HT-29 (cell line): ENCODE measurements at regions not wholly inside any gene's neighbourhood (a gene's known extent, or its start where the extent isn't known, plus 50 kb on each side); places are given as distances from the start of the nearest gene placed in this dataset.
A peak's percentile ranks its signal among the peaks of the same experiment; 100 is the strongest.

Source experiments
- DNase-seq: peaks from one replicate; pipeline ENCODE4 v3.0.0-alpha.2; 2015; ENCODE audit warnings: low spot score

DNA sequence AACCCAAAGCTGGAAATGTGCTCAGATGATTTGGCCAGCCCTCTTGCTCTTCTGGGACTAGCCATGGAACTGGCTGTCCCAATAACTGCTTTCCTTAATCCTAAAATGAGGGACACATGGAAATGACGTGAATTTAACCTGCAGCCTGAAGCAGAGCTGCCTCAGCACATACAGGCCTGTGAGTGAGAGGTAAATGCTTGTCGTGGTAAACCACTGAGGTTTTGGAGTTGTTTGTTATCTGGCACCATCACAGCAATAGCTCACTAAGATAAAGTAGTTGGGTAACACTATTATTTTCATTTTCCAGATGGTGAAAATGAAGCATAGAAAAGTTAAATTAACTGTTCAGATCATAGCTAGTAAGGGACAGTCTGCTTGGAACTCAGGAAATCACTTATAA, 333.4 kb upstream of the CHD6 start:
- DNase-seq = no peak

DNA sequence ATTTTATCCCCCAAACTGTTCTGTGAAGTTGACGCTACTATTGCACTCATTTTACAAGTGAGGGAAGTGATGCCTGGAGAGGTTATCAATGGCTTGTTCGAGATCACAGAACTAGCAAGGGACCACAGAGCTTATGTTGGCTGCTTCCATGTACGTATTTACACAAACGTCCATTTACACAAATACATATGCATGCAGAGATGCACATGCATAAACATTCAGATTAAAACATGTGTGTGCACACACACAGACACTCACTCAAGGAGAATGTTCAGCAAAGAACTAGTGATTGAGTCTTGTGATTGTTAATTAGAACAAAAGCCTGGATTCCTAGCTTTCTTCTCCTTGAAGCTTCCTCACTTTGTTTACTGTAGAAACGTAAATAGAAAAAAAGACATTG, 321.5 kb upstream of the CHD6 start:
- DNase-seq = no peak

DNA sequence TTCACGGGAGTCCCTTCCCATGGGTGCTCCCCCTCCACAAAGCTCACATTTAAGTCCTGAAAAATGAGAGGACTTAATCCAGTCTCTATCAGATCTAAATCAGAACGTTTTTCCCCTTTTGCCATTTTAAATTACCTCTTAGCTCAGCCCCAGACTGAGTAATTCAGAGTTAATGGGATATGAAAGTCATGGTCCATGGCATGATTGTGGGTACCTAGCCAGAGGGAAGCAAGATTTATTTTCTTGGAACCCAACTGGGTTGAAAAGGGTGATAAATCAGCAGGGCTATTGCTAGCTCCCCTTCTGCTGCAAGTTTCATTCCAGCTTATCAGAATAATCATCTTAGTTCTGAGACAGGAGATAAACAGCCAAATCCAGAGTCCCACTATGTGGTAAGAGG, 320.2 kb upstream of the CHD6 start:
- DNase-seq = no peak

DNA sequence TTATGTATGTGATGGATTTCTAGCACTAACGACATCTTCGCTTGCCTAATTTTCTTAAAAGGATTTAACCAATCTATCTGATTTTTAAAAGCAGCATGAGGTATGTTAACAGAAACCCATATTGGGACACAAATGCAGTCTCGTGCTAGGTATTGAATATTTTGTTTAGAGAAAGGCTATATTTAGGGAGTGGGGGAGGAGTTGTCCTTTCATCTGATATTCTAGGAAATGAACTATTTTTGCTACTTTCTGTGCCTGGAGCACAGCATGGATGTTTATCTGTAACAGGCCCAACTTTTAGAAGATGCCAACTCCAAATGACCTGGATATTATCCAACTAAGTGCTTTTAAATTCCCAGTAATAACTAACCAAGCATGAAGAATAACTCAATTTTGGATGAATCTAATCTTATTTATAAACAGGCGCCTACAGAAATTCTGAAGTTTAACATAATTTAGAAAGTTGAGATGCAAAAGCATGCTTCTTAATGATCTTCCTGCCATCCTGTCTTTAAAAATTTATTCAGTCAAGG, 317.1 kb upstream of the CHD6 start:
- no peak for DNase-seq

DNA sequence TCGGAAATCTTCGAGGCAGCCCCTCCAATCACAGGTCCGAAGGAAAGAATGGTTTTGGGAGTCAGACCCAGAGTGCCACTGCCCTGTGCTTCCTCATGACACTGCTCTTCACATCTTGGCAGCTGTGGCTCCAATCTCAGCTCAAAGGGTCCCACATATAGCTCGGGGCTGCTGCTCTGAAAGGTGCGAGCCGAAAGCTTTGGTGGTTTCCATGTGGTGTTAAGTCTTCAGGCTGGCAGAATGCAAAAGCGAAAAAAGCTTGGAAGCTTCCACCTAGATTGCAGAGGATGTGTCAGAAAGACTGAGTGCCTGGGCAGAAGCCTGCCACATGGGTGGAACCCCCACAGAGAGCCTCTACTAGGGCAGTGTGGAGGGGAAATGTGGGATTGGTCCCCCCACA, 314.3 kb upstream of the CHD6 start:
- no peak for DNase-seq

DNA sequence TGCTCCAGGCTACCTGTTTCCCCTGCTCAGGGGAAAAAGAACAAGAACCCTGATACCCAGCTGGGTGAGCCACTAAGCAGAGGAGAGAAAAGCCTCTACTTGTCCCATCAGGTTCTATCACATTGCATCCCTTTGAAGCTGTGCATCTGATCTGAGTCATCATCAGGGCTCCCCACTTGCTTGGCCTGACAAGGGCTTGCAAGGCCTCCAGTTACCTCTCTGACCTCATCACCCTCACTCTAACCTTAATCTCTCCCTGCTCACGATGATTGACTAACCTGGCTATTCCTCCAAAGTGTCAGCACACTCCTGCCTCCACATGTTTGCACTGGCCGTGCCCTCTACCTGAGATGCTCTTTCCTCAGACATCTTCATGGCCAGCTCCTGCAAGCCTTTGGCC, 309.5 kb upstream of the CHD6 start:
- no peak for DNase-seq

DNA sequence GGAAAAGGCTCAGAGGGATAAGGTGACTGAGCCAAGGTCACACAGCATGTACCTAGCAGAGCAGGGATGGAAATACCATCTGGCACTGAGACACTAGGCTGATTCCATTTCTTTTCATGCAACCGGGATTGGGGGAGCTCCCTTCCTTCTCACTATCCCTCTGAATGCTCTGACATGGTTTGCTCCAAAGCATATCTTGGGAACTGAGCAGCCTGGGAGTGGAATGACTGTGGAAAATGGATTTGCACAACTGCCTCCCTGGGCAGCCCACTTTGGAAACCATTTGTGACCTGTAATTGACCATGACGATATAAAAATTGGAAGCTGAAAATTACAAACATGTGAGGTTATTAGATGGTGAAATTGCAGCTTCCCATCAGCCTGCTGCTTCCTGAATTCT, 309.0 kb upstream of the CHD6 start:
- DNase-seq = no peak

DNA sequence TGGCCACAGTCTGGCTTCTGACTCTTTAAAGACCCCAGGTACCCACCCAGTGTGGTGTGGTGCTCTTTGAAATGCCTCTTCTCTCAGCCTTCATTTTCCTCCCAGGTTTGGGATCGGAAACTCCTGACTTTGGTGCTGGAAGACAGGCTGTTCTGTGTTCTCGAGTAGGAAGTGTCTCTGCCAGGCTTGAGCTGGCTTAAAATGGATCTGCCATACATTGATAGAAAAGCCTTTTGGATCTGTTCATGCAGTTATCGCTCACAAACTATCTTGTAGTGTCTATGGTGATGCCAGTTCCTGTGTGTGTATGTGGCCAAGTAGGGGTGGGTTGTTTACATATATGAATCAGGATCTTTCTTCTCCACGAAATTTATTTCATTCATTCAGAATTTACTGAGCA, 307.3 kb upstream of the CHD6 start:
- no peak for DNase-seq

DNA sequence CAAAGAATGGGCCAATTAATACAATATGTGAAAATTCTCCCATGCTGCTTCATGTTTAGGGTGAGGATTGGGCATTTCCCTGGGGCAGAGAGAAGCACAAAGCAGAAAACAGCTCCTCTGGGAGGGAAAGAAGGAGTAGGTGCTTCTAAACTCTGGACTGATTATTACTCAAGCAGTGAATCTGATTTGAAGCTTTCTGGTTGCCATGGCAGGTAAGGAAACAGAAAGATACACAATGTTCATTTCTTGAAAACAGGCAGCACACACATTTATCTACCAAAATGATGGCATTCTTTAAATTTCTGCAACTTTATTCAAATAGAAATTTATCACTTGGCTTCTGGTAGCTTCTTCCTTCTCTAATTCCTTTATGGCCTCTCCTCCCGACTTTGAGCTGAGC, 305.4 kb upstream of the CHD6 start:
- no peak for DNase-seq

DNA sequence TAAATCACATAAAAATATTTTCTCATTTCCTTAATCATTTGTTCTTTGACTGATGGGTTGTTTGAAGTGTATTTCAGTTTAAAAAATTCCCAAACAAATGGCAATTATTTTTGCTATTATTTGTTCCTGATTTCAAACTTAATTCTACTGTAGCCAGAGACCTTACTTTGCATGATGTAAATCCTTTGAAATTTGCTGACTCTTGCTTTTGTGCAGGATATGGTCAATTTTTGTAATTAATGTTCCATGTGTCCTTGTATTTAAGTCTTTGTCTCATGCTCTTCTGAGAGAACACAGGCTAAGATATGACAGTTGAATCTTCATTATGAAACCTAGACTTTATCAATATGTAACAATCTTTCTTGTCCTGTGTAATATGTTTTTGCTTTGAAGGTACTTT, 295.0 kb upstream of the CHD6 start:
- DNase-seq = no peak

DNA sequence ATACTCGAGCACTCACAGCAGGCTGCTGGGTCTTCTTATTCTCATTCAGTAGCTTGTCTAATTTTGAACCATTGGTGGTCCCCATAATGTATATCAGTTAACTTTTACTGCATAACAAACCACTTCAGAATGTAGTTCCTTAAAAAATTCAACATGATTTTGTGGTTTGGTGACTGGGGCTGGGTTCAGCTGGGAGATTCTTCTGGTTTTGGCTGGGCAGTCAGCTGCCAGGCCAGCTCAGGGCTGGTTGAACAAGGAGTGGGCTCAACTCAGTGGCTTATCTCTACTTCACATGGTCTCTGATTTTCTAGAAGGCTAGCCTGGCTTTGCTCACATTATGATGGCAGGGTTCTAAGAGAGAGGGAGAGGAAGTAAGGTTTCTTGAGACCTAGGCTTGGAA, 292.4 kb upstream of the CHD6 start:
- no peak for DNase-seq

DNA sequence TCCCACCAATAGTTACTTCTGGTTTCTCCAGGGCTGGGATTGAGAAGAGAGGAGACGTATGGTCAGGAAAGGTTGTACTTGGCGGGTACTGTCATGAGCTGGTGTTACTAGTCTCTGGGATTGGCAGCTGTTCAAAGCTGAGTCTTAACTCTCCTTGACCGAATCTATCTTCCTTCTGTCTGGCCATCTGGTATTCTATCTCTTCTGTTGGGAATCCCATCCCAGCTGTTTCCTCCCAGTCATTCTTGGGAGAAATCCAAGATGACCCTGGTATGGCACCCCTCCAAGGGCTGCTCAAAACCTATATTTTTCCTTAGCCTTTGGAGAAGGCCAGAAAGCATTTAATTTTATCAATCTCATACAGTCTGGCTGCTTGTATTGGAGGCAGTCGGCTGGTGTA, 287.0 kb upstream of the CHD6 start:
- no peak for DNase-seq

DNA sequence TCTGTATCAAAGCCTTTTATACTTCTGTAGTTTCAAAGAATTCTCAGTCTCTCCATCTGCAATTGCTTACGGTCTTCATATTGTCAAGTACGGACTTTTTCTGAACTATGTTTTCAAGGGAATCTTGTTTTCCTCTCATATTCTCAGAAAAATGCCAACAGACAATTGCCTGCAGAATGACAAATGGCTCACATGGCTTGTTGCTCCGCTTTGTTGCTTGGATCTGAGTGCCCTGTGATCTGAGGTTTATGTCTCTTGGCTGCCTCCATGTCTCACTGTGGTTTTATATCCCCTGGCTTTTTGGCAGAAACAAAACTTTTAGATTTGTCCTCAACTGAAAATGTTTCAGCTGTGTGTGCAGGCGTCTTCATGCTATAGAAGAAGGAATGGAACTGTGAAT, 285.4 kb upstream of the CHD6 start:
- no peak for DNase-seq

DNA sequence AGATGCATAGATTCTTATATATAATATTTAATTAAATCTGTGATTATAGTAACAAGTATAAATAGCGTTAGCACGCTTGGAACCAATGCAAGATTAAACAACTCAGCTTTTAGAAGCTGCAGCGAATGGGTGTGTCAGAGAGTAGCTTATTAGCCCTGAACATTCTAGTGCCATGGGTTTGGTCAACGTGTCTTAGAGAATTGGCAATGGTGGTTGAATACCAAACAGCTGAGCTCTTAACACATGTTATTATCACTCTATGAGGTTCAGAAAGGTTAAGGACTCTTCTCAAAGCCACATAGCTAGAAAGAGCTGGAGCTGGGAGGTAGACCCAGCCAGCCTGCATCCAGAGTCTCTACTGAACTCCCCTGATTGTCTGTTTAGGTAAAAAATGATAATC, 284.2 kb upstream of the CHD6 start:
- DNase-seq = no peak

DNA sequence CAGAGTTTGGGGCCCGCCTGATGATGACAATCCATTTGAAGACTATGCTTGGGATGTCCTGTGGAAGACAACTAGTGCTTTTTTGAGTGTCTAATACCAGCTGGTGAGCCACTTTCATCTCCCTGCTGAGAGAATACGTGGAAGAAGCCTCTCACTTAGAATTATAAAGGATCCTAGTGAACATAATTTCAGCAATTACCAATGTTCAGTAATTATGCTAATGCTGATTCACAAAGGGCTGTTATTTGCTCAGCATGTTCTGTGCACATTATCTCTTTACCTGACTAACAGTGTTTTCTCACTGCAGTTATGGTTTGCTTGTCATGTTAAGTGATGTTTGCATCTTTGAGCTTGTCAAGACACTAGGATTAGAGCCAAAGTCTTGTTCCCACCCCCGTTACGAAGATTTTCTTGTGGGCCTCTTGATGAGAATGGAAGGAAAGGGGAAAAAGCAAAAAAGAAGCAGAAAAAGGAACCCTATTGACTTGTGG, 282.1 kb upstream of the CHD6 start:
- no peak for DNase-seq

DNA sequence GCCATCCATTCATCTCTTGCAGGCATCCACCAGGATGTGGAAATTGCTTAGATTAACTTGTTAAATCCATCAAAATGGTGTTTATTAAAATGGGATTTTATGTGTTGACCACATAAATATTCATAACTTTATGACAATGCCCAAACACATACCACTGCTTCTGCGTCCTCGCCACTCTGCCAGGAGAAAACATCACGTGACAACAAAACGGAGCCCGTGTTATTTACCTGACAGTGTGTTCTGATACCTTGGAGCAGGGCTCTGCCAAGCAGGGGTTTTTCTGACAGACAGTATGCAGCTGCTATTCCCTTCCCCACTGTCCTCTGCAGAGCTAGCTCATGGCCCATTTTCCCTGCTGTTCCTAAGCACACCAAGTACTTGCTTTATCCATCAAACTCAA, 279.5 kb upstream of the CHD6 start:
- no peak for DNase-seq

DNA sequence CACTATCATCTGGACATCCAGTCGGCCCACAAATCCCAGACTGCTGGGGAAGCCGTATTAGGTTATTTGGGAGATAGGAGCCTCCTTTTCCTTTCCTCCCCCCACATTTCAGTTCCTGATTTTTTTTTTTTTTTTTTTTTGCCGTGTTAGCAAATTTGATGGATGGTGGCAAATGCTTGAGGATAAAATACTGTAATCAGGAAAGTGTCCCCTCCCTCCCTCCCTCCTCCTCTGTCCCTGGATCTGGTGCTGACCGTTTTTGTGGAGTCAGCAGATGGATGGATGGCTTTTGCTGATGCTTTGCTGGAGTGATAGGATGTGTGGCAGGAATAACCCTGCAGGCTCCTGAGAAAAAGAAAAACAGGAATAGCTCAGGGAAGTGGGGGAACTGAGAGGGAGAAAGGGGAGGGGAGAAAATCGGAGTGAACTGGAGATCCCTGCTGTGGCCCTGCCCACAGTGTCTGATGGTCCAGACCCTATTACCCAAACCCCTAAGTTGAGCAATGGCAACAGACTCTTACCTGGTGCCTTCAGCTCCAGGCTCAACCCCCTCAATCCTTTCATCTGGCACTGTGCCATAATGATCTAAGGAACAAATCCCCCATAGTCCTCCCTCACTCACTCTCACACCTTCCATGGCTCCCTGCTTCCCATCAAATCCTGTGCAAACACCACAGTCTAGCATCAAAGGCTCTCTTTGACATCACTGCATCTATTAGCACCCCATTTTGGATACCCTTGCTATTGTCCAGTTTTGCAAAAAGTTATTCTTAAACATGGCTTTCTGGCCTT, 277.3 kb upstream of the CHD6 start:
- DNase-seq = no peak

DNA sequence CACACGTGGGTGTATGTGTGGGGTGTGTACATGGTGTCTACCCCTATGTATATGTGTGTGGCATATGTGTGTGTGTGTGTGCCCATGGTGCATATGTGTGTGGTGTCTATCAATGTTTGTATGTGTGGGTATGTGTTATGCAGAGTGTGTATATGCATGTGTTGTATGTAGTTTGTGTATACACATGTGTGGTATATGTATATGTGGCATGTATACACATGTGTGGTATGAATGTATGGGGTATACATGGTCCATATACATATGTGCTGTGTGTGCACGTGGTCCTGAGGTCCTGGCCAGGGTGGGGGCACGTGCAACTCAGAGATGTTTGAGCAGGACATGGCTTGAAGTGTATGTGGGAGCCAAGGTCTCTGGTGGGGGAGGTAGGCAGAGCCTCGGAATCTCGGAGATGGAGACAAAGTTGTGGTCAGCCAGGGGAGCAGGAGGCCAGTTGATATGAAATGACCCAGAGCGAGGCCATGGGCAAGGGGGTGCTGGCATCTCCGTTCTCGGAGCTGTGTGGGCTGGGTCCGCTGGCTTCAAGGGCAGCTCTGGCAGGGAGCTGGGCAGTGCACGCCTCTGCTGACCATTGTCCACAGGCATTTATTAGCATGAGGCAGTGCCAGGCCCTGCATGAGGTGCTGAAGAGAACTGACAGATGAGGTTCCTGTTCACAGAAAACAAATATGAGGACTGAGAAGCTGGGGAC, 276.2 kb upstream of the CHD6 start:
- no peak for DNase-seq

DNA sequence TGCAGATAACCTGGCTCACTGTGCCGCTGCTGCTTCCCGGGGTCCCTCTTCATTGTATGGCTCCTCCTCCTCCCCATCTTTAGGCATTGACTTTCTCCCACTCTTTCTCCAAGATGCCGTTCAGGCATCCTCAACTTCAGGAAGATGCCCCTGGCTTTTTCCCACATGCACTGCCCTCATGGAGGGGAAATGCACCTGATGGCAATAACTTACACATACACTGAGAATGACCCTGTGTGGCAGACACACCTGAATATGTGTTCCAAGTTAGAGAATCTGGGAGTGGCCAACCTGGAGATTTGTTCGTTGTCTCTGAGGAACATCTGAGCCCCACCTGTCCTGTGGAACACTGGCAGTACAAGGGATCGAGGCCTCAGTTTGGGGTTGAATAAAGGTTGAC, 273.9 kb upstream of the CHD6 start:
- DNase-seq = no peak

DNA sequence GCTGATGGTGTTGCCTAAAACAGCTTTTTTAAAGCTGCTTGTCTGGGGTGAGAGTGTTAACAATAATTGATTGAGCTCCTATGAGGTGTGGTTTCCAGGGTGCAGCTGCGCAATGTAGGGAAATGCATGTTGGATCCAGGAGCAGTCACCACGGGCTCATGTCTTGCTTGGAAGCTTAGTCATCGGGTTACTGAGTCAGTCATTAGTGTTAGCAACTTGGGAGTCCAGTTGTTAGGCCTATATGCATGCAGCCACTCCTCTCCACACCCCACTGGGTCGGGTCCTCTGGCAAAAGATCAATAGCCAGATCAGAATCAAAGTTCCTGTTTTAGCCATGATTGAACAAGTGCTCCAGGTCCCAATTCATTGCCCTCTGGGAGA, 271.7 kb upstream of the CHD6 start:
- DNase-seq = no peak

DNA sequence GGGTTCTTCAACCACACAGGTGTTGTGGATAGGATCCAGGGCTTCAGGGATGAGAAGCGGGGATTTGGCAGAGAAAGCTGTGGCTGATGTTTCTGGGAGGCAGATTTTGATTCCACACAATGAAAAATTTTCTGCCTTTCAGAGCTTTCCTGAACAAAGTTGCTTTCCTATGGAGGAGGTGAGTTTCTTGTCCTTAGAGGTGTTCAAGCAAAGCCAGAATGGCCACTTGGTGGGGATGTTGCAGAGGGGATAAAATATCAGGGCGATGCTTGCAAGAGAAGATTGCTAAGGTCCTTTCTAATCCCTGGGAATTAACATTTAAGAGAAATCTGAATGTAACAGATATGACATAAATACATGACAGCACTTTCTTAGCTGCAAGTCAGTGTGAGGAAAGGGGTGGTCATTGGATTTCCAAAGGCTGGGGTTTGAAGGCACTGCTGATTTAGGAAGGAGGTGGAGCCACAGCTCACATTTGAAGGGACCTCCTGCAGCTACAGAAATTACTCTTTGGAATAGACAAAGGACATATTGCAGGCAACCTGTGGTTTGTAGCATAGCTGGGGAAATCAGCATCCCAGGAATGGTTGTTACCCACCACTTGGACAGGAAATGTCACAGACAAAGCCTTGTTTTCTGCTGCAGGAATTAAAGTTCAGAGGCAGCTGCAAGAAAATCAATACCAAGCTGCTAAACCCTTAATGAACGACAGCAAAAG, 271.1 kb upstream of the CHD6 start:
- peak; percentile 48 for DNase-seq

DNA sequence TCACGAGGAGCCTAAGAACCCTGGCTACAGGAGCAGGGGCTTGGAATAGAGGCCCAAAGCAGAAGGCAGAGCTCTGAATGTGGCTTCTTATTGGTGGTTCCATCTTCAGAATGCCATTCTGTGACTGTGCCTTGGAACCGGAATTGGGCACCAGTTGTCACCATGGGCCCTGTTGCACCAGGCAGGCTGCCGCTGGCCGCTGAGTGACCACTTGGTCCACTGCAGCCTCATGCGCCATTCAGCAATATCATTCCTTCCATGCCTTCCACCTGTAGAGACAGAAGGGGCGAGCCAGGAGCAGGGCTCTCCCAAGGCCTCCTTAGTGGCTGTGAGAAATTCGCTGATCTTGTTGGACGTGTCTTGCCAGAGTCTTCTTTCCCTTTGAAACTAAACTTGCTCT, 270.3 kb upstream of the CHD6 start:
- DNase-seq = no peak

DNA sequence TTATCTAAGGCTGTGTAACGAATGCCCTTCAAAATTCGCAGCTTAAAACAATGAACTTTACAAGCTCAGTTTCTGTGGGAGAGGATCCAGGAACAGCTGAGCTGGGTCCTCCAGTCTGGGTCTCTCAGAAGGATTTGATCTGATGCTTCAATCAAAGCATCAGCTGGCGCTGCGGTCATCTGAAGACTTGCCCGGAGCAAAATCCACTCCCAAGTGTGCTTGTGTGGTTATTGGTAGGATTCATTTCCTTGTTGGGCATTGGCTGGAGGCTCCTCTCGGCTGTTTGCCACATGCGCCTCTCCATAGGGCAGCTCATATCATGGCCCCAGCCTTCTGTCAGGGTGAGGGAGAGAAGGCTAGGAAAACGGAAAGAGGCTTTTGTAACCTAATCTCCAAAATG, 269.3 kb upstream of the CHD6 start:
- DNase-seq = no peak
